ENCODE measurements at regions not wholly inside any gene's neighbourhood (a gene's known extent, or its start where the extent isn't known, plus 50 kb on each side); places are given as distances from the start of the nearest gene placed in this dataset.
"Not testable (repeated sequence)": the region's sequence is repeated elsewhere in the genome, so short reads cannot be mapped to it uniquely, and the experiment has no call there.

GRCh38 chr4:134632056-134632455 is 430.5 kb upstream of the PABPC4L start:
- no peak for DNase-seq (ENCODE audit: extremely low read depth, low read depth)
- TF ChIP-seq CTCF (IDR thresholded peaks at IDR 0.05; ENCODE audit: low read depth, low read length), result no peak

GRCh38 chr4:134628066-134628465 is 426.5 kb upstream of the PABPC4L start:
- no peak for TF ChIP-seq CTCF (IDR thresholded peaks at IDR 0.05; ENCODE audit: low read depth, low read length)
- DNase-seq (ENCODE audit: extremely low read depth, low read depth), result no peak

GRCh38 chr4:134627366-134627765 is 425.8 kb upstream of the PABPC4L start:
- TF ChIP-seq CTCF (IDR thresholded peaks at IDR 0.05; ENCODE audit: low read depth, low read length), result no peak
- DNase-seq (ENCODE audit: extremely low read depth, low read depth), result no peak

GRCh38 chr4:134624365-134624764 is 422.8 kb upstream of the PABPC4L start:
- no peak for TF ChIP-seq CTCF (IDR thresholded peaks at IDR 0.05; ENCODE audit: low read depth, low read length)
- no peak for DNase-seq (ENCODE audit: extremely low read depth, low read depth)

- not testable (repeated sequence) for DNase-seq (ENCODE audit: extremely low read depth, low read depth)
These were observed 421.3 kb upstream of the PABPC4L start for GRCh38 chr4:134622626-134623575.

- DNase-seq (ENCODE audit: extremely low read depth, low read depth), result no peak
- TF ChIP-seq CTCF (IDR thresholded peaks at IDR 0.05; ENCODE audit: low read depth, low read length), result no peak
These were observed 420.6 kb upstream of the PABPC4L start for GRCh38 chr4:134622199-134622598.

GRCh38 chr4:134621715-134622114 is 420.1 kb upstream of the PABPC4L start:
- DNase-seq (ENCODE audit: extremely low read depth, low read depth), result not testable (repeated sequence)

GRCh38 chr4:134610956-134611355 is 409.4 kb upstream of the PABPC4L start:
- no peak for DNase-seq (ENCODE audit: extremely low read depth, low read depth)
- TF ChIP-seq CTCF (IDR thresholded peaks at IDR 0.05; ENCODE audit: low read depth, low read length), result no peak

Data from AG09319 (cell line).